ENCODE measurements at regions not wholly inside any gene's neighbourhood (a gene's known extent, or its start where the extent isn't known, plus 50 kb on each side); places are given as distances from the start of the nearest gene placed in this dataset.

DNA sequence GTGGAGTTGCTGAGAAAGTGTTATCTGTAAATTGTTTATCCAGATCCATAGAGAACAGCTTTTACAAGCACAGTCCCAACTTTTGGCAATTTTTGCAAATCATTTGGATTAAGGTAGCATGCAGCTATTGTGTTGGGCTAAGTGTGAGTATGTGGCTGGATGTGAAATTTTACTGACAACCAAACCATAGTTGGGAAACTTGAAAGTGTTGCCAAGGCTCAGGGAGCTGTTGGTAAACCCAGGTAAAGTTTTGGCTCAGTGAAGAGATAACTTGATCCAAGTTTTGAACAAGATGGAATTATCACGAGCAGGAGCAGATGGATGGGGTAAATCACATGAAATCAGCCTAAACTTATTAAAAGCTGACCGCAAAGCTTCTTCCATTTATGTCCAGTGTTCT is 90.0 kb upstream of the HES1 start:
- Histone ChIP-seq H3K27me3 (no peaks in the 10 kb centered on the region), H3K9me3 (no peaks in the 10 kb centered on the region), H3K4me3 (no peak overlapping the region), H3K27ac (no peak overlapping the region), H3K4me1 (peaks cover 0 to 4% (median 1%) of the 10 kb centered on the region in 4 donors), H3K36me3 (no peaks in the 10 kb centered on the region)
- TF ChIP-seq POLR2A (IDR thresholded peaks at IDR 0.05), result no peak
- TF ChIP-seq, protein P1, sequence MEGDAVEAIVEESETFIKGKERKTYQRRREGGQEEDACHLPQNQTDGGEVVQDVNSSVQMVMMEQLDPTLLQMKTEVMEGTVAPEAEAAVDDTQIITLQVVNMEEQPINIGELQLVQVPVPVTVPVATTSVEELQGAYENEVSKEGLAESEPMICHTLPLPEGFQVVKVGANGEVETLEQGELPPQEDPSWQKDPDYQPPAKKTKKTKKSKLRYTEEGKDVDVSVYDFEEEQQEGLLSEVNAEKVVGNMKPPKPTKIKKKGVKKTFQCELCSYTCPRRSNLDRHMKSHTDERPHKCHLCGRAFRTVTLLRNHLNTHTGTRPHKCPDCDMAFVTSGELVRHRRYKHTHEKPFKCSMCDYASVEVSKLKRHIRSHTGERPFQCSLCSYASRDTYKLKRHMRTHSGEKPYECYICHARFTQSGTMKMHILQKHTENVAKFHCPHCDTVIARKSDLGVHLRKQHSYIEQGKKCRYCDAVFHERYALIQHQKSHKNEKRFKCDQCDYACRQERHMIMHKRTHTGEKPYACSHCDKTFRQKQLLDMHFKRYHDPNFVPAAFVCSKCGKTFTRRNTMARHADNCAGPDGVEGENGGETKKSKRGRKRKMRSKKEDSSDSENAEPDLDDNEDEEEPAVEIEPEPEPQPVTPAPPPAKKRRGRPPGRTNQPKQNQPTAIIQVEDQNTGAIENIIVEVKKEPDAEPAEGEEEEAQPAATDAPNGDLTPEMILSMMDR (IDR thresholded peaks at IDR 0.05), result no peak
- DNase-seq, result no peak

DNA sequence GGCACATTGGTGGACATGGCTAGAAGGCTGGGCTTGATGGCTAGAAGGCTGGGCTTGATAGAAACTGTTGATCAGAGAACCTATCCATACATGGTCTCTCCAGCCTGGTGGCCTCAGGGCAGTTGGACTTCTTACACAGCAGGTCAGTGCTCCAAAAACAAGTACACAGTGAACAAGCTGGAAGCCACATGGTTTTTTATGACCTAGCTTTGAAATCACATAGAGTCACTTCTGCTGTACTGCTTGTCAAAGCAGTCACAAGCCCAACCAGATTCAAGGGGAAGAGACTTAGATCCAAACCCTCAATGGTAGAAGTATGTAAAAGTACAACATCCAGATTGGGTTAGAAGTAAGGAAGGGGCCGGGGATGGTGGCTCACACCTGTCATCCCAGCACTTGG is 89.4 kb upstream of the HES1 start:
- H3K4me1 ChIP-seq, result peaks cover 0 to 4% (median 1%) of the 10 kb centered on the region in 4 donors
- DNase-seq, result no peak
- H3K27ac ChIP-seq, result peak overlapping the region in 2 of 4 donors; percentile 43 to 48
- no peak for TF ChIP-seq POLR2A (IDR thresholded peaks at IDR 0.05)
- TF ChIP-seq, protein P1 (IDR thresholded peaks at IDR 0.05), result no peak
- H3K9me3 ChIP-seq, result peaks cover 0 to 6% (median 0%) of the 10 kb centered on the region in 4 donors
- H3K4me3 ChIP-seq, result no peak overlapping the region
- no peaks in the 10 kb centered on the region for H3K36me3 ChIP-seq
- H3K27me3 ChIP-seq, result no peaks in the 10 kb centered on the region

DNA sequence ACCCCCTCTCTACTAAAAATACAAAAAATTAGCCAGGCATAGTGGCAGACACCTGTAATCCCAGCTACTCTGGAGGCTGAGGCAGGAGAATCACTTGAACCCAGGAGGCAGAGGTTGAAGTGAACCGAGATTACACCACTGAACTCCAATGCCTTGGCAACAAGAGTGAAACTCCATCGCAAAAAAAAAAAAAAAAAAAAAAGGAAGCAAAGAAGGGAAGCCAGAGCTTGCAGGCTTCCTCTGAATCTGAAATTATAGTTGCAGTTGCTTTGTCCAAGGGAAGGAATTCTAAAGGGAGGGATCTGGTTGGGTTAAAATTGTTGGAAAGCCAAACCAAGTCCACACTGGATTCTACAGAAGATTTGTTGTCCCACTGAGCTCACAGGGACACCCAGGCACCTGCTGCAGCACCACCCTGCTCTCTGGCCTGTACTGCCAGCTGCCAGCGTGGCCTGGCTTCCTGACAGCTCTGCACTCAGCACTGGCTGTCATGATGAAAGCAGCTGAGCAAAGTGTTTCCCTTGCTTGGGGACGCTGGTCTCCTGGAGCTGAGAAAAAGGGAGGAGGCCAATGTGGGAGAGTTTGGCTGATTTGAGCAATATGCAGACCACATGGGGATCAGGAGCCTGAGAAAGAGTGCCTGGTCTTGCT is 88.8 kb upstream of the HES1 start:
- H3K27ac ChIP-seq, result peak overlapping the region; percentile 8 to 68 (median 29)
- H3K4me1 ChIP-seq, result peaks cover 0 to 6% (median 3%) of the 10 kb centered on the region in 4 donors
- no peaks in the 10 kb centered on the region for H3K27me3 ChIP-seq

DNA sequence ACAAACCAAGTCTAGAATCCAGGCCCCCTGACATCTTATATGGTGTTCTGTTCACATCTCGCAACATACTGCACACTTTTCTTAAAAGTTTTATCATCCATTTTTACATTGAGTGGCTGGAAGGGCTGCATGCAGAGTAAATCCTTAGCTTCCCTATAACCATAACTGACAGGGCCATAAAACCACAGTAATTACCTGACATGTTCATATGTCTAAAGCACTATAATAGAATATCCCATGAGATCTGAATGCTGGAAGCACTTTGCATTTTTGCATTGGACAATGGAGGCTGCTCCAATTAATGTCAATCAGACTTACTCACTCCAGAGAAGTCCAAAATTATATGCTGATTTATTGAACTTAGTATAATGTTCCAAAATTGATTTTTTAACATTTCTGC is 86.6 kb upstream of the HES1 start:
- Histone ChIP-seq H3K27ac (no peak overlapping the region), H3K36me3 (no peaks in the 10 kb centered on the region), H3K27me3 (no peaks in the 10 kb centered on the region), H3K9me3 (peaks cover 0 to 8% (median 0%) of the 10 kb centered on the region in 4 donors), H3K4me1 (peaks cover 0 to 7% (median 3%) of the 10 kb centered on the region in 4 donors), H3K4me3 (no peak overlapping the region)
- no peak for DNase-seq
- TF ChIP-seq, protein P1 (IDR thresholded peaks at IDR 0.05), result no peak
- TF ChIP-seq POLR2A (IDR thresholded peaks at IDR 0.05), result no peak

More for the DNA sequence above, 88.8 kb upstream of the HES1 start:
- TF ChIP-seq POLR2A (IDR thresholded peaks at IDR 0.05), result no peak
- H3K4me3 ChIP-seq, result no peak overlapping the region
- no peaks in the 10 kb centered on the region for H3K36me3 ChIP-seq
- peaks cover 0 to 8% (median 0%) of the 10 kb centered on the region in 4 donors for H3K9me3 ChIP-seq
- DNase-seq, result peak; percentile 28 to 80 (median 80)

DNA sequence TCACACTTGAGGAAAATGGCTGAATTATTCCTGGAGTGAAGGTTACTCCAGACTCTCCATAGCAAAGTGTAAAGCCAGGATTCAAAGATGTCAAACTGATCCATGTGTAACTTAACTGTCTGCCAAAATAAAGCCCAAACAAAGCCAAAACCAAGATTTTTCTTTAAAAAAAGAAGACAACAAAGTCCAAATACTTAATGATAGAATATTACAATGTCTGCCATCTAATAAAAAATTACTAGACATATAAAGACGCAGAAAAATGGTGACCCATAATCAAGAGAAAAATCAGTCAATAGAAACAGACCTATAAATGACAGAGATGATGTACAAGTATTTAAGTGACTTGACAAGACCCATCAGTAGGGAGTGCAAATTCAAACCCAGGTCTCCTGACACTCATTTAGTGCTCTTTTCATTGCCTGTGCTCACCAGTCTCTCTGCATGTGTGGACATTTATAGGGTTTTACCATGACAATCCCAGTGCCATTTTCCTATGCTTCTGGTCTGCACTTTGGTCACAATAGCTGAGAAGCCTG is 85.1 kb upstream of the HES1 start:
- peaks cover 0 to 8% (median 0%) of the 10 kb centered on the region in 4 donors for H3K9me3 ChIP-seq
- TF ChIP-seq, protein P1 (IDR thresholded peaks at IDR 0.05), result no peak
- H3K27me3 ChIP-seq, result no peaks in the 10 kb centered on the region
- no peak for DNase-seq
- no peak overlapping the region for H3K4me3 ChIP-seq
- no peaks in the 10 kb centered on the region for H3K36me3 ChIP-seq
- peaks cover 0 to 7% (median 3%) of the 10 kb centered on the region in 4 donors for H3K4me1 ChIP-seq
- no peak overlapping the region for H3K27ac ChIP-seq

DNA sequence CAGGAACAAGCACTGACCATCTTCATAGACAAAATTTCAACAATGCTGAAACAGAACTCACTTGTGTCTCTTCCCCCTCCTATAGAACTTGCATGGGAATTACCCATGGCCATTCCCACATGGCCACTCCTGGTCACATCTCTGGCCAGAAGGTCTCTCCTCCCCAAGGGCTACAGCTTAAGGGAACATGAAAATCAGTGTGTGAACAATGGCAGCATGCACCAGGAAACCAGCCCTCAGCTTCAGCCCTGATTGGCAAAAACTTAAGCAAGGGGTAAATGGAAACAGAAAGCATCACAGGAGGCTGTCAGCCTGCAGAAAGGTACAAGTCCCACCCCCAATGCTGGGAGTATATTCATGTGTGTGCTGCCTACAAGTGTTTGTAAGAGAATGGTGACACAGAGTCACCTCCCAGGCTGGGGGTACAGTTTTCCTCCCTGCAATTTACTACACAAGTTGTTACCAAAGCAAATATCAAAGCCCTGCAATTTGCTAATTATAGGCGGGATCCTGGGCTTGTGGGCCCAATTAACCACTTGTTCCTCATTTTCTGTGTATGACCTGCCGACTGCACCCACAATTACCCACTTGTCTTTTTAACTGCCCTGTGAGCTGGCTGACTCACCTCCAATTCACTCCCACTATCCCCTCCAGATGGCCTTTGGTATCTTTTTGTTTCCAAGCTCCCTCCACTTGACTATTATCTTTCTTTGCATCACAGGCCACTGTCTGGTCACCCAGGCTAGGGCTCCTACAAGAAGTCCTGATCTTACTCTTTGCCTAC is 84.4 kb upstream of the HES1 start:
- no peak for DNase-seq
- Histone ChIP-seq H3K27ac (peak overlapping the region in 1 of 4 donors; percentile 6), H3K9me3 (peaks cover 0 to 8% (median 0%) of the 10 kb centered on the region in 4 donors)

More for the DNA sequence above, 84.4 kb upstream of the HES1 start:
- peaks cover 0 to 7% (median 3%) of the 10 kb centered on the region in 4 donors for H3K4me1 ChIP-seq
- no peak overlapping the region for H3K4me3 ChIP-seq
- H3K27me3 ChIP-seq, result no peaks in the 10 kb centered on the region
- no peaks in the 10 kb centered on the region for H3K36me3 ChIP-seq
- TF ChIP-seq POLR2A (IDR thresholded peaks at IDR 0.05), result no peak
- TF ChIP-seq, protein P1 (IDR thresholded peaks at IDR 0.05), result no peak
